GM18520 (cell line): ENCODE measurements at regions not wholly inside any gene's neighbourhood (a gene's known extent, or its start where the extent isn't known, plus 50 kb on each side); places are given as distances from the start of the nearest gene placed in this dataset.
A peak's percentile ranks its signal among the peaks of the same experiment; 100 is the strongest.
"Not testable (repeated sequence)": the region's sequence is repeated elsewhere in the genome, so short reads cannot be mapped to it uniquely, and the experiment has no call there.

Experiments
- ATAC-seq: cut with Tn5 transposase; IDR thresholded peaks from one replicate; pipeline ENCODE4 v1.9.1; 2021; ENCODE audit not compliant: unreplicated experiment

- ATAC-seq: no peak
These were observed 51.2 kb upstream of the GPR31 start for GRCh38 chr6:167208819-167209576.

GRCh38 chr6:167209577-167209975 is 51.8 kb upstream of the GPR31 start:
- no peak for ATAC-seq

GRCh38 chr6:167210375-167211294 is 52.9 kb upstream of the GPR31 start:
- no peak for ATAC-seq

GRCh38 chr6:167211295-167211648 is 53.5 kb upstream of the GPR31 start:
- ATAC-seq: no peak

GRCh38 chr6:167211881-167212712 is 54.3 kb upstream of the GPR31 start:
- no peak for ATAC-seq

GRCh38 chr6:167212713-167213005 is 54.9 kb upstream of the GPR31 start:
- ATAC-seq: peak; percentile 71

GRCh38 chr6:167214206-167214605 is 56.4 kb upstream of the GPR31 start:
- ATAC-seq: no peak

- not testable (repeated sequence) for ATAC-seq
These were observed 57.9 kb upstream of the GPR31 start for GRCh38 chr6:167215429-167216250.

- not testable (repeated sequence) for ATAC-seq
These were observed 58.7 kb upstream of the GPR31 start for GRCh38 chr6:167216390-167217050.

GRCh38 chr6:167217073-167217472 is 59.3 kb upstream of the GPR31 start:
- ATAC-seq: not testable (repeated sequence)

- not testable (repeated sequence) for ATAC-seq
These were observed 60.4 kb upstream of the GPR31 start for GRCh38 chr6:167217951-167218759.

- ATAC-seq: not testable (repeated sequence)
These were observed 61.3 kb upstream of the GPR31 start for GRCh38 chr6:167219079-167219478.

- ATAC-seq: no peak
These were observed 62.3 kb upstream of the GPR31 start for GRCh38 chr6:167219967-167220512.

GRCh38 chr6:167221400-167222201 is 63.8 kb upstream of the GPR31 start:
- ATAC-seq: no peak

- ATAC-seq: not testable (repeated sequence)
These were observed 65.3 kb upstream of the UNC93A start for GRCh38 chr6:167225566-167226382.

GRCh38 chr6:167226383-167226685 is 64.8 kb upstream of the UNC93A start:
- ATAC-seq: no peak

GRCh38 chr6:167226791-167227190 is 64.3 kb upstream of the UNC93A start:
- ATAC-seq: no peak
